Vagina (tissue), 2 donors: ENCODE measurements at regions not wholly inside any gene's neighbourhood (a gene's known extent, or its start where the extent isn't known, plus 50 kb on each side); places are given as distances from the start of the nearest gene placed in this dataset.

Experiments used
- POLR2A ChIP-seq, 2 donors: fragments of 450-650 bp; IDR thresholded peaks; one replicate each; pipeline ENCODE4 v1.6.1; 2017; ENCODE audit warnings: antibody characterized with exemption in 2 of 2, mild to moderate bottlenecking in 2 of 2, moderate library complexity in 2 of 2
- TF ChIP-seq, protein P1 (sequence below), 3 experiments: fragments of 450-650 bp in 2 of 3; fragments of 200-600 bp in 1 of 3; sonication (generic) in 1 of 3; IDR thresholded peaks; one replicate each; pipeline ENCODE4 v1.5.1; 2017 to 2019; ENCODE audit warnings: antibody characterized with exemption in 3 of 3, mild to moderate bottlenecking in 2 of 3, moderate library complexity in 2 of 3

GRCh38 chr20:56187534-56188165 is 60.9 kb upstream of the MC3R start:
- TF ChIP-seq, protein P1, sequence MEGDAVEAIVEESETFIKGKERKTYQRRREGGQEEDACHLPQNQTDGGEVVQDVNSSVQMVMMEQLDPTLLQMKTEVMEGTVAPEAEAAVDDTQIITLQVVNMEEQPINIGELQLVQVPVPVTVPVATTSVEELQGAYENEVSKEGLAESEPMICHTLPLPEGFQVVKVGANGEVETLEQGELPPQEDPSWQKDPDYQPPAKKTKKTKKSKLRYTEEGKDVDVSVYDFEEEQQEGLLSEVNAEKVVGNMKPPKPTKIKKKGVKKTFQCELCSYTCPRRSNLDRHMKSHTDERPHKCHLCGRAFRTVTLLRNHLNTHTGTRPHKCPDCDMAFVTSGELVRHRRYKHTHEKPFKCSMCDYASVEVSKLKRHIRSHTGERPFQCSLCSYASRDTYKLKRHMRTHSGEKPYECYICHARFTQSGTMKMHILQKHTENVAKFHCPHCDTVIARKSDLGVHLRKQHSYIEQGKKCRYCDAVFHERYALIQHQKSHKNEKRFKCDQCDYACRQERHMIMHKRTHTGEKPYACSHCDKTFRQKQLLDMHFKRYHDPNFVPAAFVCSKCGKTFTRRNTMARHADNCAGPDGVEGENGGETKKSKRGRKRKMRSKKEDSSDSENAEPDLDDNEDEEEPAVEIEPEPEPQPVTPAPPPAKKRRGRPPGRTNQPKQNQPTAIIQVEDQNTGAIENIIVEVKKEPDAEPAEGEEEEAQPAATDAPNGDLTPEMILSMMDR (IDR thresholded peaks at IDR 0.05), result no peak
- TF ChIP-seq POLR2A (IDR thresholded peaks at IDR 0.05), result no peak
